Body of pancreas (tissue), 4 donors: ENCODE measurements at regions not wholly inside any gene's neighbourhood (a gene's known extent, or its start where the extent isn't known, plus 50 kb on each side); places are given as distances from the start of the nearest gene placed in this dataset.

Source experiments
- CTCF ChIP-seq, 7 experiments: fragments of 450-650 bp in 4 of 7; fragments of 200-600 bp in 3 of 7; sonication (generic) in 3 of 7; IDR thresholded peaks; one replicate each; pipeline ENCODE4 v1.5.1; 2016 to 2019; ENCODE audit warnings: antibody characterized with exemption in 7 of 7
- POLR2A ChIP-seq, 3 donors: fragments of 450-650 bp; IDR thresholded peaks; one replicate each; pipeline ENCODE4 v1.6.1; 2016; ENCODE audit warnings: antibody characterized with exemption in 3 of 3, mild to moderate bottlenecking in 2 of 3

- no peak for TF ChIP-seq CTCF (IDR thresholded peaks at IDR 0.05)
- TF ChIP-seq POLR2A (IDR thresholded peaks at IDR 0.05) = no peak
Observed at GRCh38 chr9:103799959-103800358, 294.1 kb upstream of the SMC2 start.
